Esophagus squamous epithelium (tissue), 5 donors: ENCODE measurements at regions not wholly inside any gene's neighbourhood (a gene's known extent, or its start where the extent isn't known, plus 50 kb on each side); places are given as distances from the start of the nearest gene placed in this dataset.

Experiments used
- DNase-seq: peaks from one replicate; lab custom pipeline; 2025; lab: John Stamatoyannopoulos, UW
- H3K27ac ChIP-seq, 4 donors: fragments of 200-600 bp; sonication (generic); one replicate each; pipeline ENCODE4 v1.5.1; 2016 to 2019; ENCODE audit warnings: mild to moderate bottlenecking in 1 of 4
- H3K27me3 ChIP-seq, 4 donors: fragments of 200-600 bp; sonication (generic); 1 replicate in 3 of 4; 2 replicates in 1 of 4; pipeline versions ENCODE4 v1.5.1 to v1.6.0; 2017 to 2021; ENCODE audit warnings: antibody characterized with exemption in 1 of 4
- H3K36me3 ChIP-seq, 3 donors: fragments of 200-600 bp; sonication (generic); one replicate each; pipeline ENCODE4 v1.5.1; 2016 to 2019
- H3K4me1 ChIP-seq, 3 donors: fragments of 200-600 bp; sonication (generic); one replicate each; pipeline ENCODE4 v1.5.1; 2017 to 2019
- H3K4me3 ChIP-seq, 4 donors: fragments of 200-600 bp; sonication (generic); 1 replicate in 3 of 4; 2 replicates in 1 of 4; pipeline ENCODE4 v1.5.1; 2016 to 2019; ENCODE audit warnings: mild to moderate bottlenecking in 2 of 4, moderate library complexity in 1 of 4
- H3K9me3 ChIP-seq, 3 donors: fragments of 200-600 bp; sonication (generic); one replicate each; pipeline ENCODE4 v1.5.1; 2016 to 2019
- CTCF ChIP-seq, 6 experiments: fragments of 450-650 bp in 4 of 6; fragments of 200-600 bp in 2 of 6; sonication (generic) in 2 of 6; IDR thresholded peaks; one replicate each; pipeline ENCODE4 v1.5.1; 2016 to 2019; ENCODE audit warnings: antibody characterized with exemption in 6 of 6, mild to moderate bottlenecking in 4 of 6, moderate library complexity in 4 of 6
- POLR2A ChIP-seq, 4 donors: fragments of 450-650 bp; IDR thresholded peaks; one replicate each; pipeline ENCODE4 v1.6.1; 2017; ENCODE audit warnings: antibody characterized with exemption in 4 of 4, mild to moderate bottlenecking in 4 of 4, moderate library complexity in 3 of 4
- WGBS, 2 donors: methylation state at CpG; one replicate each; pipeline ENCODE4 v1.1.5; 2018; 5-methylcytosine and 5-hydroxymethylcytosine counted together
- intact Hi-C: fragments of 100-400 bp; cut with DNase I; formaldehyde crosslinking; loops from one replicate; pipeline ENCODE4 v1.15.0; 2022
- donor health status: DM: yes; HTN: yes; CAD: no.

GRCh38 chr13:112131713-112132113, 64.8 kb downstream of the SOX1 start:
- Histone ChIP-seq H3K27ac (no peak overlapping the region), H3K4me3 (no peak overlapping the region), H3K36me3 (no peaks in the 10 kb centered on the region), H3K27me3 (peaks cover 0 to 67% (median 0%) of the 10 kb centered on the region in 4 donors), H3K4me1 (no peaks in the 10 kb centered on the region), H3K9me3 (no peaks in the 10 kb centered on the region)
- DNase-seq: no peak
- intact Hi-C loops: no loop called here
- 63 to 80% methylated on average over 1 to 3 of the region's 11 CpGs for WGBS, 2 donors
- TF ChIP-seq POLR2A (IDR thresholded peaks at IDR 0.05) (no peak), CTCF (IDR thresholded peaks at IDR 0.05) (no peak)

- peaks cover 0 to 71% (median 0%) of the 10 kb centered on the region in 4 donors for H3K27me3 ChIP-seq
Observed at GRCh38 chr13:112132142-112132541, 65.2 kb downstream of the SOX1 start.

GRCh38 chr13:112132619-112133018, 65.7 kb downstream of the SOX1 start:
- H3K4me3 ChIP-seq: no peak overlapping the region
- TF ChIP-seq CTCF (IDR thresholded peaks at IDR 0.05) (no peak), POLR2A (IDR thresholded peaks at IDR 0.05) (no peak)
- H3K27ac ChIP-seq: no peak overlapping the region
- 77 to 85% methylated on average over 6 to 9 of the region's 9 CpGs for WGBS, 2 donors
- intact Hi-C loops: no loop called here
- peaks cover 0 to 76% (median 0%) of the 10 kb centered on the region in 4 donors for H3K27me3 ChIP-seq
- DNase-seq: no peak
- no peaks in the 10 kb centered on the region for H3K36me3 ChIP-seq
- H3K9me3 ChIP-seq: no peaks in the 10 kb centered on the region
- H3K4me1 ChIP-seq: no peaks in the 10 kb centered on the region

More at GRCh38 chr13:112132142-112132541, 65.2 kb downstream of the SOX1 start:
- Histone ChIP-seq H3K27ac (no peak overlapping the region), H3K9me3 (no peaks in the 10 kb centered on the region), H3K4me3 (no peak overlapping the region), H3K36me3 (no peaks in the 10 kb centered on the region), H3K4me1 (no peaks in the 10 kb centered on the region)
- no peak for TF ChIP-seq CTCF (IDR thresholded peaks at IDR 0.05)
- TF ChIP-seq POLR2A (IDR thresholded peaks at IDR 0.05): no peak
- intact Hi-C loops: no loop called here
- 68 to 73% methylated on average over 8 to 17 of the region's 17 CpGs for WGBS, 2 donors
- DNase-seq: no peak

GRCh38 chr13:112133499-112134390, 66.8 kb downstream of the SOX1 start:
- Histone ChIP-seq H3K4me1 (no peaks in the 10 kb centered on the region), H3K27ac (no peak overlapping the region), H3K36me3 (no peaks in the 10 kb centered on the region), H3K9me3 (no peaks in the 10 kb centered on the region), H3K4me3 (no peak overlapping the region), H3K27me3 (peaks cover 0 to 73% (median 0%) of the 10 kb centered on the region in 4 donors)
- 53 to 66% methylated on average over 25 to 26 of the region's 26 CpGs for WGBS, 2 donors
- intact Hi-C loops: no loop called here
- DNase-seq: no peak
- TF ChIP-seq CTCF (IDR thresholded peaks at IDR 0.05): no peak
- TF ChIP-seq POLR2A (IDR thresholded peaks at IDR 0.05): no peak

- intact Hi-C loops: no loop called here
- Histone ChIP-seq H3K27ac (no peak overlapping the region), H3K4me3 (no peak overlapping the region), H3K27me3 (peaks cover 0 to 65% (median 0%) of the 10 kb centered on the region in 4 donors), H3K9me3 (no peaks in the 10 kb centered on the region), H3K36me3 (no peaks in the 10 kb centered on the region), H3K4me1 (no peaks in the 10 kb centered on the region)
- WGBS, 2 donors: 80 to 87% methylated on average over 14 to 15 of the region's 17 CpGs
- TF ChIP-seq POLR2A (IDR thresholded peaks at IDR 0.05): no peak
- TF ChIP-seq CTCF (IDR thresholded peaks at IDR 0.05): no peak
- DNase-seq: no peak
Observed at GRCh38 chr13:112134391-112135075, 67.6 kb downstream of the SOX1 start.
